ENCODE measurements at regions not wholly inside any gene's neighbourhood (a gene's known extent, or its start where the extent isn't known, plus 50 kb on each side); places are given as distances from the start of the nearest gene placed in this dataset.

GRCh38 chr4:181674315-181674875 lies 568.8 kb upstream of the TENM3 start:
- no peak for TF ChIP-seq CTCF (IDR thresholded peaks at IDR 0.05)
- H3K4me3 ChIP-seq = no peak overlapping the region
- no peak overlapping the region for H3K27ac ChIP-seq
- intact Hi-C loops (cut with DNase I) = no loop called here
- no peaks in the 10 kb centered on the region for H3K27me3 ChIP-seq
- H3K9me3 ChIP-seq = no peaks in the 10 kb centered on the region
- no peaks in the 10 kb centered on the region for H3K36me3 ChIP-seq
- no peak for DNase-seq
- no peak for ATAC-seq
- no peaks in the 10 kb centered on the region for H3K4me1 ChIP-seq

DNA sequence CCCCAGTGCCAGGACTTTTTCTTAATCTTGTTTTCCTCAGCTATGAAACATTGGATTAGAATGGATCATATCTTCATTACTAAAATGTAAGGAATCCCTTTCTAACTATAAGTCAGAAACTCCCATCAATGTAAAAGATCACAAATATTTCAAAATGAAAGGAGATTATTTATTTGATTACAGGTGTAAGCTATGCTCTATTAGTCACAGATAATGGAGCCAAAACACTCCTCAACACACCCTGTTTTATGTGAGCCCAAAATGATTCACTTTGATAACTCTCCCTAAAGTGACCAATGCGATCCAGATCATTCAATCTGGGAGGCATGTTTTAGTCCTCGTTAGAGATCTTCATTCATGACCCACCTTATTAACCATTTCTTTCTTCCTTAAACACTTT lies 566.7 kb upstream of the TENM3 start:
- no peaks in the 10 kb centered on the region for H3K27me3 ChIP-seq
- no peaks in the 10 kb centered on the region for H3K4me1 ChIP-seq

DNA sequence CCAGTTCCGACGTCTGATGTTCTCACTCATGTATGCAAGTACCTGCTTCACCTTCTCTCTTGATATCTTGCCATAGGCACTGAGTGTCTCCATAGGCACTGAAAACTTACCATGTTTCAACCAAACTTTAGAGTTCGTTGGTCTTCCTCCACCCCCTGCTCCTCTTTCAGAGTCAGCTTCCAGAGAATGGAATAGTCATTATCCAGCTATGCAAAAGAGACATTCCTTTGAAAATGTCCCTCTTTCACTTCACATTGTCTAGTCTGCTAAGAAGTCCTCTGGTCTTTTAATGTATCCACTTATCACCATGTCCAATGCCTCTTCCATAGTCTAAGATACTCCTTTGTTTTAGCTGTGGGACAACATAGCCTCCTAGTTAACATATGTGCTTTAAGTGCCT lies 566.0 kb upstream of the TENM3 start:
- Histone ChIP-seq H3K4me1 (no peaks in the 10 kb centered on the region), H3K27ac (no peak overlapping the region), H3K27me3 (no peaks in the 10 kb centered on the region), H3K9me3 (no peaks in the 10 kb centered on the region), H3K36me3 (no peaks in the 10 kb centered on the region), H3K4me3 (no peak overlapping the region)
- ATAC-seq (no peak), DNase-seq (no peak)
- intact Hi-C loops (cut with DNase I) = no loop called here
- no peak for TF ChIP-seq CTCF (IDR thresholded peaks at IDR 0.05)

More for the DNA sequence above, 566.7 kb upstream of the TENM3 start:
- DNase-seq (no peak), ATAC-seq (no peak)
- Histone ChIP-seq H3K4me3 (no peak overlapping the region), H3K36me3 (no peaks in the 10 kb centered on the region), H3K27ac (no peak overlapping the region), H3K9me3 (no peaks in the 10 kb centered on the region)
- no peak for TF ChIP-seq CTCF (IDR thresholded peaks at IDR 0.05)
- intact Hi-C loops (cut with DNase I) = no loop called here

GRCh38 chr4:181677621-181678020 lies 565.6 kb upstream of the TENM3 start:
- intact Hi-C loops (cut with DNase I) = no loop called here
- no peak for ATAC-seq
- Histone ChIP-seq H3K4me3 (no peak overlapping the region), H3K9me3 (no peaks in the 10 kb centered on the region), H3K36me3 (no peaks in the 10 kb centered on the region), H3K4me1 (no peaks in the 10 kb centered on the region), H3K27ac (no peak overlapping the region), H3K27me3 (no peaks in the 10 kb centered on the region)
- TF ChIP-seq CTCF (IDR thresholded peaks at IDR 0.05) = no peak
- no peak for DNase-seq

DNA sequence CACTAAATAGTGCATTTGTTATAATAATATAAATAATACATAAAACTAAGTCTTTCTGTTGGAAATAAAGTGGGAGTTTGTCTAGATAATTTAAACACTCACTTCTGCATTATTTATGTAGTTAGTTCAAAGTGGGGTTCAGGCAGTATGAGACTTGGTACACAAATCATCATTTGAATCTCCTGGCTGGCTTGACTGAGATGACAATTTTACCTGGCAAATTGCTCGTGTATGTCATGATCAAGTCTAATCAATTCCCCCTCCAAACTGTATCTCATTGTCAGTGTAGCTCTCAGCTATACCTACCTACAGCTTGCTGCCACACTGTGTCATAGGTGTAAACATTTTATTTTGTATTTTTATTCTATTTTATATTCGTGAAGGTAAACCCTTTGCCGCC lies 563.4 kb upstream of the TENM3 start:
- H3K36me3 ChIP-seq = no peaks in the 10 kb centered on the region
- ATAC-seq (no peak), DNase-seq (no peak)
- no peak overlapping the region for H3K27ac ChIP-seq
- no peaks in the 10 kb centered on the region for H3K4me1 ChIP-seq
- no peaks in the 10 kb centered on the region for H3K9me3 ChIP-seq
- H3K27me3 ChIP-seq = no peaks in the 10 kb centered on the region
- no peak for TF ChIP-seq CTCF (IDR thresholded peaks at IDR 0.05)
- intact Hi-C loops (cut with DNase I) = no loop called here
- H3K4me3 ChIP-seq = no peak overlapping the region
